Activated T-helper 1 cell treated with Interleukin-2 at 50 U/mL for 16 hours (primary cell): ENCODE measurements at regions not wholly inside any gene's neighbourhood (a gene's known extent, or its start where the extent isn't known, plus 50 kb on each side); places are given as distances from the start of the nearest gene placed in this dataset.
"Not testable (repeated sequence)": the region's sequence is repeated elsewhere in the genome, so short reads cannot be mapped to it uniquely, and the experiment has no call there.

ENCODE experiments used
- DNase-seq: peaks from one replicate; pipeline ENCODE4 v3.0.0-alpha.2; 2020; ENCODE audit warnings: low read depth

DNA sequence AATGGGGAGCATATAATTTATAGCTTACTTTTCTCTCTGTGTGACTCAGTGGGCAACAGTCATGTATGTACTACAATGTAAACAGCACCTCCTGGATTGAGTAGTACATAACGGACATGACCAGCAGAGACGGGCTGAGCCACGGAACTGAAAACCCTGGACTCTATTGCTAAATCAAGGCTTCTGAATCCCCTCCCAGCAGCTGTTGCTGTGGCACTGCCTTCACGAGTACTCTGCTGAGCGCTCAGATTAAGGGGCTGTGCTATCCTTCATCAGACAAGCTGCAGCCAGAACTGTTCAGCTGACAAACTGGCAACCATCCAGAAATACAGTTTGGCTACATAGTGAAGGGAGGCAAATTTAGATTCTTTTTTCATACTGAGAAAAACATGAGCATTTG lies 131.3 kb upstream of the CCDC180 start:
- DNase-seq, result no peak

DNA sequence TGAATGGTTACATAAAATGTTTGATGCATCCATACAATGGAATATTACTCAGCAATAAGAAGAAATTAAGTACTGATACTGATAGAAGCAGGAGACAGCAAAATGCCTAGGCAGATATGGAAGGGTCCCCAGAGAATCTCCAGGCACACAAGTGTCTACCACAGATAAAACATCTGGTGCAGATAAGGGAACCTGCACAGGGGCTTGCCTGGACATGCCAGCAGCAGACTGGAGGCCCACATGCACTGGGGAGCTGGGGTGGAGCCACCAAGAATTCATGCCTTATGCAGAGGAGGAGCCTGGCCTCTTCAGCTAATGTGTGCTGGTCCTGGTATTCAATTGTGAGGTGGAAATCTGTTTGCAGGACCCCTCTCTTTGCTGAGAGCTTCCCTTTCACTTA lies 129.2 kb upstream of the CTSV start:
- not testable (repeated sequence) for DNase-seq

DNA sequence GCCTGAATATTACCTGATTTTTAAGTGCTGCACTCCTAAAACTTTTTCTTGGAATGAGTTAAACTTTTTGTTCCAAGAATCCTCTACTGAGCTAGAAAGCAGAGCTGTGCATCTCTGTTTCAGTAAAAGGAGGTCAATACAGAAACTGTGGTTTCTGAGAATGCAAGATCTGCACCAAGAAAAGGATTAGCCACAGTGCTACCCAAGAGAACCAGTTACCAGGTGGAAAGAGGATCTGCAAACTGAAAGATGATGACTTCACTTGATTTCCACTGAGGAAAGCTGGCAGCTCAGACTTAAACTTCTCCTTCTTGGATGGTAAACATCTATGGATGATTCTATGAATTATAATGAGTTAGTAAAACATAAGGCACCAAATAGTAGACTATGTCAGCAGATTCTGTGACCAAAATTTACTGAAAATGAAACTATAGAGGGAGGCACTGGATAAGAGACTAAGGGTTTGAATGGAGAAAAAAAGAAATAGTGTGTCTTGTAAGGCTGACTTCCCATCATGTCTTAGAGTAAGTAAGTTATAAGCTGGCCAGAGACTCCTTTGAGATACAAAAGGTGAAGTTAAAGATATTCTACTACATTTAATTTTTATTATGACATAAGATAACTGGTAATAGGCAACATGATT lies 127.7 kb upstream of the CTSV start:
- DNase-seq, result not testable (repeated sequence)

DNA sequence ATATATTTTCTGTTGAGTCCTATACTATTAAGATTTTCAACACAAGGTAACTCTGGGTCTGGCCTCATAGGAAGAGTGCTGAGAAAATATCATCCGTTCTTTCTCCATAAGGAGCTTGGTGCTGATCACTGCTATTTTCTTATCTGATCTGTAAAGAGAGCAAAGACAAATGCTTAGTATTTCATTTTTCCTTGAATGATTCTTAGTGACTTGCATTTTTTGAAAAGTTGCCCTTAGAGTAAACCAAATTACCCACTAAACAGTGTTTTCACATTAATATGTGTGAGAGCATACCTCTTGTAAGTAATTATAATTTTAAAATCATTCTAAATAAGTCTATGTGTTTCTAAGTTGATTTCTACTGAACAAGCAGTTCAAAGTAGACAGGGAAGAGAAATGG lies 121.3 kb upstream of the CTSV start:
- no peak for DNase-seq

DNA sequence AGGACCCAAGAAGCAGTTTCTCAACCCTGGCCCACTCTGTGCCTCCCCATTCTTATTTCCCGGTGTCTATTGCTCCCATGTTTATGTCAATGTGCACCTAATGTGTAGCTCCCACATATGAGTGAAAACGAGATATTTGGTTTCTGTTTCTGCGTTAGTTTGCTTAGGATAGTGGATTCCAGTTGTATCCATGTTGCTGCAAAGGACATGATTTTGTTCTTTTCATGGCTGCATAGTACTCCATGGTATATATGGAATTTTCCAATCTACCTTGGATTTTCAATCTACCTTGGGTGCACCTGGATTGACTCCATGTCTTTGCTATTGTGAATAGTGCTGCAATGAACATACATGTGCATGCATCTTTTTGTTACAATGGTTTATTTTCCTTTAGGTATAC lies 119.8 kb upstream of the CTSV start:
- DNase-seq, result not testable (repeated sequence)

DNA sequence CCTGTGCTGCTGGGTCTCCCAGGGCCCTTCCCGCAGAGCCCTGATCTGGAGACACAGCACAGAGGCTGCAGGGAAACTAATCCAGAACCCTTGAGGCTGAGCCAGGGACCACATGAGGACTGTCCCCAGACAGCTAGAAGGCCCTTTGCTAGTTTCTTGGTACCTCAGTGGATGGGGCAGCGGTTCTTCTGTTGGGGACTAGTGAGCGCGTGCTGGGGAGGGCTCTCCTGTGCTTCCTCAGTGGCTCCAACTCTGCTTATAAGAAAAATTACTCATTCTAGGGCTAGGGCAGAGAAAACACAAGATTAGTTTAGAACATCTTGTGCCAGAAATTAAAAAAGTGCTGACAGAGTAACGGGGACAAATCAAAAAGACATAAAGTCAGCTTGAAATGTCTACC lies 116.5 kb upstream of the CTSV start:
- DNase-seq, result not testable (repeated sequence)

DNA sequence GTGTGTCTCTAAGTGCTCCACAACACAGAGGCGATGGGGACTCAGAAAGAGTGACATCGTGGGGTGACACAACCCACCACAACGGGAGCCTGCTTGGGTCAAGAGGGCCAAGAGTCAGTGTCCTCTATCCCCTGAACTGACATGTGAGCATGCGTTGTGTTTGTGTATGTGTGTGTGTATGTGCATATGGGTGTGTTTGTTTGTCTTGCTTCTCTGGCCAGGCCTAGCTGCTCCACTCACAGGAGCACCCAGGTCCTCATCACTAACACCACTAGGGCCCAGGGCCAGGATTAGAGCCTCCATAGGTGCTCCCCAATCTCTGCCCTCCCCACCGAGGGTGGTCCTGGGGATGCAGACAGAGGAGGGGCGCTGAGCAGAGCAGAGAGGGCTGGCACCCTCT lies 115.0 kb upstream of the CTSV start:
- no peak for DNase-seq

DNA sequence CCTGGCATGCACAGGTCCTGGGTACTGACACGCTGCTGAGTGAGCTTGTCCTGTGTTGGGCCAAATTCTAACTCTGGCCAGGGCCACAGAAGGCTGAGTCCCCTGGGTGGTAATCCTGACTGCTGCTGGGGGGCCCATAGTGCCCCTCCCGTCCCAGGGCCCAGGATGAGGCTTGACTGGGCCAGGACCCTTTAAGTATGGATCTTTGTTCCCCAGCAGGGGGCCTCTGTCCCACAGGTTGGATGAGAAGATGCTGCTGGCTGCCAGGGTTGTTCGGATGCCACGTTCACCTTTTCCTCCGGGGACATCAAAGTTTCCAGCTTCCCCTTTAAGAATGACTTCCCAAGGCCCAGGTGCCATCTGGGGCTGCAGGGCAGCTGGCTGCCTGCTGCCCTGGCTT lies 114.2 kb upstream of the CTSV start:
- not testable (repeated sequence) for DNase-seq

DNA sequence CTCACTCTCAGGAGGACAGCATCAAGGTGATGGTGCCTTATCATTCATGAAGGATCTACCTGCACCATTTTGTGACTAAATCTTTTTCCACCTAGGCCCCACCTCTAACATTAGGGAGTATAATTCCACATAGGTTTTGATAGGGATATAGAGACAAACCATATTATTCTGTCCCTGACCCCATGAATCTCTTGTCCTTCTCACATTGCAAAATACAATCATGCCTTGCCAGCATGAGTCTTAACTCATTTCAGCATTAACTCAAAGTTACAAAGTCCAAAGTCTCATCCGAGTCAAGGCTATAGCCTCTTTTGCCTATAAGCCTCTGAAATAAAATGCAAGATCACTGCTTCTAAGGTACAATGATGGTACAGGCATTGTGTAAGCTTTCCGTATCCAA lies 111.5 kb upstream of the CTSV start:
- DNase-seq, result not testable (repeated sequence)

DNA sequence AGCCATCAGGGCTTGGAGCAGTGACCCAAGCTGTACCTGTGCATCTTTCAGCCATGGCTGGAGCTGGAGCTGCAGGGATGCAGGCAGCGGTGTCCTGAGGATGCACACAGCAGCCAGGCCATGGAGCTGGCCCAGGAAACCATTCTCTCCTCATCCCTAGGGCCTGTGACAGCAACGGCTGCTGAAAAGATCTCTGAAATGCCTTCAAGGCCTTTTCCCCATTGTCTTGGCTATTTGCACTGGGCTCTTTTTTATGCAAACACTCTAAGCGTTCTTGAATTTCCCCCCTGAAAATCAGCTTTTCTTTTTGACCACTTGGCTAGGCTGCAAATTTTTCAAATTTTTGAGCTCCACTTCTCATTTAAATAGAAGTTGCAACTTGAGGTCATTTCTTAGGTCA lies 109.5 kb upstream of the CTSV start:
- not testable (repeated sequence) for DNase-seq

DNA sequence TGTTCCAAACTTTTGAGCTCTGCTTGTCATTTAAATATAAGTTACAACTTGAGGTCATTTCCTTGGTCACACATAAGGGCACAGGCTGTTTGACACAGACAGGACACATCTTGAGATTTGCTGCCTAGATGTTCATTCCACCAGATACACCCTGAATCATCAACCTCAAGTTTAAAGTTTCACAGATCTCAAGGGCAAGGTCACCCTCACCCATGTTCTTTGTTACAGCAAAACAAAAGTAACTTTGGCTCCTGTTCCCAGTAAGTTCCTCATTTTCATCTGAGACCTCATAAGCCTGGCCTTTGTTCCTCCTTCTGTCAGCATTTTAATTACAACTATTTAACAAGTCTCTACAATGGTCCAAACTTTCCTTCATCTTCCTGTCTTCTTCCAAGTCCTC lies 106.7 kb upstream of the CTSV start:
- not testable (repeated sequence) for DNase-seq

DNA sequence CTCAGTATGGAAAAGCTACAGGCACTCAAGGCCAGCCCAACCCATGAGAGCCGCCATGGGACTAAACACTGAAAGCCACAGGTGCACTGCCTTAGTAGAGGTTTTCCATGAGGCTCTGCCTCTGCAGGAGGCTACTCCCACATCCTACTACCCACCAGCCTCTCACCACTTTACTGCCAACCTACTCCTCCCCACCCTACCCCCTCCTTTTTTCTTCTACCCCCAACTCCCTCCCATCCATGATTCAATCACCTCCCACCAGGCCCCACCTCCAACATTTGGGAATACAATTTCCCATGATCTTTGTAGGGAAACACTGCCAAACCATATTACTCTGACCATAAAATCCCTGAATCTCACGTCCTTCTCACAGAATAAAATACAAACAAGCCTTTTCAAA lies 101.6 kb upstream of the CTSV start:
- no peak for DNase-seq

DNA sequence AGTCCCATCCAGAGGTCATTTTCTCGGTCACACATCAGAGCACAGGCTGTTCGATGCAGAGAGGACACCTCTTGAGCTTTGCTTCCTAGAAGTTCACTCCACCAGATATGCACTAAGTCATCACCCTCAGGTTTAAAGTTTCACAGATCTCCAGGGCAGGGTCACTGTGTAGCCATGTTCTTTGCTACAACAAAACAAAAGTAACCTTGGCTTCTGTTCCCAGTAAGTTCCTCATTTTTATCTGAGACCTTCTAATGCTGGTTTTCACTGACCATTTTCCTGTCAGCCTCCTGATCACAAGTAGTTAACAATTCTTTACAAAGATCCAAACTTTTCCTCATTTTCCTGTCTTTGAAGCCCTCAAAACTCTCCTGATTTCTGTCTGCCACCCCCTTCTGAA lies 97.5 kb upstream of the CTSV start:
- no peak for DNase-seq

DNA sequence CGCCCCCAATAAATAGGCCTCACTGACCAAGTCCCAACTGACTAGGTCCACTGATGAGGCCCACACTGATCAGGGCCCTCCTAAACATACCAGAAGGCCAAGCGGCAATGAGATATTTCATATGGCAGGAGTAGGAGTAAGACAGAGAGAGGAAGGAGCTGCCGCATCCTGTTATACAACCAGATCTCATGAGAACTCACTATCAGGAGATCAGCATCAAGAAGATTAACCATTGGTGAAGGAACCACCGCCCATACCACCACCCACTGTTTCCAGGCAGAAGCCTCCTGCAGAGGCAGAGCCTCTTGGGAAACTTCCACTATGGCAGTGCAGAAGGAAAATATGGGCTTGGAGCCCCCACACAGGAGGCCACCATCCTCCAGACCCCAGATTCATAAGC lies 95.0 kb upstream of the CTSV start:
- not testable (repeated sequence) for DNase-seq

DNA sequence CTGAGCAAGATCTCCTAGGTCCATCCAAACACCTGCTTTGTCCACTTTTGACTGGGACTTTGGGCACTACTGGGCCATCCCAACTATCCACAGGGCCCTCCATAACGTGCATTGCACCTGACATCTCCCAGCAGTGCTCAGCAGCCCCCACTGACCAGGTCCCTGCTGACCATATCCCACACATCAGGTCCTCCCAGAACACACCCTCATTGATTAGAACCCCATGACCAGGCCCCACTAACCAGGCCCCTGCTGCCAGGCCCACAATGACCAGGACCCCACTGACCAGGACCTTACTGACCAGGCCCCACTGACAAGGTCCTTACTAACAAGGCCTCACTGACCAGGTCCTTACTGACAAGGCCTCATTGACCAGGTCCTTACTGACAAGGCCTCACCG lies 93.9 kb upstream of the CTSV start:
- no peak for DNase-seq

DNA sequence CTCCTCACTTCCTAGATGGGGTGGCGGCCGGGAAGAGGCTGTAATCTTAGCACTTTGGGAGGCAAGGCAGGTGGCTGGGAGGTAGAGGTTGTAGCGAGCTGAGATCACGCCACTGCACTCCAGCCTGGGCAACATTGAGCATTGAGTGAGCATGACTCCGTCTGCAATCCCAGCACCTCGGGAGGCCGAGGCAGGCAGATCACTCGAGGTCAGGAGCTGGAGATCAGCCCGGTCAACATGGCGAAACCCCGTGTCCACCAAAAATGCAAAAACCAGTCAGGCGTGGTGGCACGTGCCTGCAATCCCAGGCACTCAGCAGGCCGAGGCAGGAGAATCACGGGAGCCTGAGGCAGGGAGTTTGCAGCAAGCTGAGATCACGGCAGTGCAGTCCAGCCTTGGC lies 91.9 kb upstream of the CTSV start:
- not testable (repeated sequence) for DNase-seq

DNA sequence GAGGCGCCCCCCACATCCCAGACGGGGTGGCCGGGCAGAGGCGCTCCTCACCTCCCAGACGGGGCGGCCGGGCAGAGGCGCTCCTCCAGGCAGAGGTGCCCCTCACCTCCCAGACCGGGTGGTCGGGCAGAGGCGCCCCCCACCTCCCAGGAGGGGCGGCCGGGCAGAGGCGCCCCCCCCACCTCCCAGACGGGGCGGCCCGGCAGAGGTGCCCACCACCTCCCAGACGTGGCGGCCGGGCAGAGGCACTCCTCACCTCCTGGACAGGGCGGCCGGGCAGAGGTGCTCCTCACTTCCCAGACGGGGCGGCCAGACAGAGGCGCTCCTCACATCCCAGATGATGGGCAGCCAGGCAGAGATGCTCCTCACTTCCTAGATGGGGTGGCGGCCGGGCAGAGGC lies 91.4 kb upstream of the CTSV start:
- DNase-seq, result not testable (repeated sequence)

DNA sequence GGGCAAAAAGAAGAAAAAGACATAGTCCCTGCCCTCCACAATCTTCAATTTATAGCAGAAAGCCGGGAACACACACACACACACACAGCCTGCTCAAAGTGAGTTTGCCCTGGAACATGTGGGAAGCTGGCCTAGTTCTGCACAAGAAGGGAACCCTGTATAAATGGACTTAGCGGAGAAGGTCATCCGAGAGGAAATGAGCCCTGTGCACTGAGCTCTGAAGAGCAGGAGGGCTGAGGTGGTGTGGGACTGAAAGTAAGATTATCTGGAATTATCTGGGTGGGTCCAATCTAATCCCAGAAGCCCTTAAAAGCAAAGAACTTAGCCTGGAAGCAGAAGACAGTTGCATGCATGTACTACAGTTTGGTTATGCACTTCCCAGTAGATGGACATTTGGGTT lies 90.0 kb upstream of the CTSV start:
- DNase-seq, result no peak

DNA sequence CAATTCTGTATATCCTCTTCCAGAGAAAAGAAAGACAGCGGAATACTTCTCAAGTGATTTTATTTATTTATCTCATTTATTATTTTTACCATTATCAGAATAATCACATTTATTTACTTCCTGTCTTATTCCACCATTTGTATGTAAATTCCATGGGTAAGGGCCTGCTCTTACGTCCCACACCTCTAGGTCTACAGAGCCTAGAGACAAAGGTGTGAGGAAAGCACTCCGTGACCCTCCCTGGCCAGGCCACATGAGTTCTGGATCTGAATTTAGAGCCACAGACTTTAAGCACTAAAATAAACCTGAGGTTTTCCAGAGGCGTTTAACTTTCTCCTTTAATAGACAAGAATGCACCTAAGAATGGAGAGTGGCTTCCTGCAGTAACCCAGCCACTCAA lies 85.3 kb upstream of the CTSV start:
- DNase-seq, result no peak

DNA sequence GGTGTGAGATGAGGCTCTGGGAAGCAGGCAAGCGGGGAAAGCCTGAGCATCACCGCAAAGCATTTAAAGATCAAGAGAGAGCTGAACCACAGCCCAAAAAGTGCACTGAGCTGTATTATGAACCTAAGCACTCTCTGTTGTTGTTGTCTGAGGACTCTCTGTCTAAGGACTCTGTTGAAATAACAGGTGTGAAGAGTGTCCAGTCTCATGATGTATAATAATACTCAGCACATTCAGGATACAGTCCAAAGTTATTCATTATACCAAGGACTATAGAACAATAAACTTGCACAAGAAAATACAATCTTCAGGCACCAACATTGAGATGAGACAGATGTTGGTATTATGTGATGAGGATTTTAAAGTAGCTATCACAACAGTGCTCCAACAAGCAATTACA lies 71.8 kb upstream of the CTSV start:
- DNase-seq, result no peak

DNA sequence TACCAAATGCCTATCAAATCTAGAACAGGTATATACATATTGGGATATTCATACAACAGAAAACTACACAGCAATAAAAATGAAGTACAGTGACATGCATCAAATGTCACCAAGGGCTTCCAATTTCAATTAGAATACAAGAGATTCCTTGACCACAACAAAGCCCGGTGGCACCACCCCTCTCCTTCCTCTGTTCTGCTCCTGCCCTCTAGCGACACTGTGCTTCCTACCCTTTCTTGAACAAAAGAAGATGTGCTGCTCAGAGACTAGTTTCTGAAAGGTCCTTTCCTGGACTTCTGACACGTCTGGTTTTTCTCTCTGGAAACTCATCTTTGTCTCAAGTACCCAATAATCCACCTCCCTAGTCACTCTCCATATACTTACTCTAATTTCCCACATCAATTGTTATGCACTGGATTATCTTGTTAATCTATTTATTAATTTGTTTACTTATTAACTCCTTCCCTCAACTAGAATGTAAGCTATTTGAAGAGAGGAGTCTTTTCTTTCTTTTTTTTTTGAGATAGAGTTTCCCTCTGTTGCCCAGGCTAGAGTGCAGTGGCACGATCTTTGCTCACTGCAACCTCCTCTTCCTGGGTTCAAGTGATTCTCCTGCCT lies 70.4 kb upstream of the CTSV start:
- DNase-seq, result no peak

DNA sequence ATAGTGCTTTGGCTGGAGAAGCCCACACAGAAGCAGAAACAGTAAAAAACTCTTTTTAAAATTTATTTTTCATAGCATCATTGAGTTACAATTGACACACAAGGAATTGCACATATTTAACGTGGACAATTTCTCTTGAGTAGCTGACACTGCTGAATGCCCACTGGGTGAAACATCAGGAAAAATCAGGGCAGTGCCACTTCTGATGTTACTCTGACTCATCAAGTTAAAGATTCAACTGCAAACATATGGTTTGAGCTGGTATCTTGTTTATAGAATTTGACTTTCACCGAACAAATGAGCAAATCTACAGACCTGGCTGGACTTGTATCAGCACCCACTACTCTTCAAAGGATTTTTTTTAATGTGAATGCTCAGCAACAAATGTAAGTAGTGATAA lies 66.3 kb upstream of the CTSV start:
- DNase-seq, result not testable (repeated sequence)

DNA sequence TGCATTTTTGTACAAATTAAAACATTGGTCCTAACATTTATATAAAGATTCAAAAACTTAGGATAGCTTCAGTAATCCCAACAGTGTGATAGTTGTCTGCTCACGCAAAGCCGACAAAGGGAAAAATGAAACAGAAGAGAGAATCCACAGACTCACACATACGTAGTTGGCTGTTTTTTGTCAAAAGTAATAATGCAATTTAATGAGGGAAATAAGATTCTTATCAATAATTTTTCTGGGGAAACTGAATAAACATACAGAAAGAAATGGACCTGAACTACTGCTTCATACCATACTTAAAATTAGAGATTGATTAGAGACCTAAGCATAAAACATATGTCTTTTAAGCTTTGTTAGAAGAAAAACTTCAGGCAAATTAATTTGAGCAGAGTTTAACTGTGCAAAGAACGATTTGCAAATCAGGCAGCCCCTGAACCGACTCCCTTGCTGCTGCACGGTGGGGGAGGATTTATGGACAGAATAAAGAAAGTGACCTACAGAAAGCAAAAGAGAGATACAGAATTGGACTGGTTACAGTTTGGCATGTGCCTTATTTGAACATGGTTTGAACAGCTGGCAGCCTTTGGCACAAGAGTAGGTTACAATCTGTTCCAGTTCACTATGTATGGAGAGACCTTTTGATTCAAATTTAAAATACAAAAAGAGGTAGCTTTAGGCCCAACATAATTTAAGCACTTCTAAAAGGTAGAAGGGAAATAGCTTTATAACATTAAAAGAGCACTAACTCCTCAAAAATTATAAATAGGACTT lies 64.9 kb upstream of the CTSV start:
- not testable (repeated sequence) for DNase-seq
